ENCODE measurements at regions not wholly inside any gene's neighbourhood (a gene's known extent, or its start where the extent isn't known, plus 50 kb on each side); places are given as distances from the start of the nearest gene placed in this dataset.
A peak's percentile ranks its signal among the peaks of the same experiment; 100 is the strongest.

- ChIA-PET POLR2A (no interaction called here), CTCF (ENCODE audit: low intra/inter-chr PET ratio) (no interaction called here)
- H3K36me3 ChIP-seq (ENCODE audit: control insufficient read depth, insufficient read depth, low read length) = no peaks in the 10 kb centered on the region
- intact Hi-C loops (cut with micrococcal nuclease) = no loop called here
- H2AFZ ChIP-seq (ENCODE audit: low read depth, low read length) = no peak overlapping the region
- FAIRE-seq (no peak), ATAC-seq (no peak), DNase-seq (ENCODE audit: extremely low read depth in 1 of 4, low spot score in 3 of 4) (no peak)
- no peaks in the 10 kb centered on the region for H3K79me2 ChIP-seq (ENCODE audit: control insufficient read depth, insufficient read depth, low read length)
- no peaks in the 10 kb centered on the region for H3K9me1 ChIP-seq (ENCODE audit: control insufficient read depth, insufficient read depth, low read length)
- no peak overlapping the region for H3K27ac ChIP-seq (ENCODE audit: extremely low read depth, low read depth, low read length)
- no TSS peak for BruUV-seq (replicated peaks)
- in situ Hi-C loops (cut with MboI) = no loop called here
- no peak overlapping the region for H3K4me3 ChIP-seq
- TF ChIP-seq ZNF316 (IDR thresholded peaks at IDR 0.05) (peak; percentile 51; the same call in 1 of the 2 replicates), HOXB6 (CRISPR knock-in tag; IDR thresholded peaks at IDR 0.05; ENCODE audit: borderline replicate concordance) (no peak)
- H3K4me2 ChIP-seq (ENCODE audit: insufficient read depth, low read length) = no peak overlapping the region
- H3K4me1 ChIP-seq (replicated peaks in 1 of 2; ENCODE audit: control insufficient read depth in 2 of 2, insufficient read depth in 2 of 2, low read length in 2 of 2) = no peaks in the 10 kb centered on the region
- H3K27me3 ChIP-seq (ENCODE audit: control insufficient read depth in 2 of 2, insufficient read depth in 2 of 2, low read length in 2 of 2) = no peaks in the 10 kb centered on the region
- H3K9me3 ChIP-seq (replicated peaks; ENCODE audit: control insufficient read depth, insufficient read depth, low read depth, low read length) = no peaks in the 10 kb centered on the region
- H3K9ac ChIP-seq (ENCODE audit: insufficient read depth in 1 of 2, low read depth in 2 of 2, low read length in 2 of 2) = no peak overlapping the region
- WGBS (ENCODE audit: insufficient coverage, low coverage, missing lambda C conversion rate) = 4% methylated on average over 6 of the region's 6 CpGs
- no peaks in the 10 kb centered on the region for H4K20me1 ChIP-seq (replicated peaks; ENCODE audit: control insufficient read depth, insufficient read depth, low read length)
Measured at GRCh38 chr7:114821030-114821900, 100.6 kb upstream of the MDFIC start.

DNA sequence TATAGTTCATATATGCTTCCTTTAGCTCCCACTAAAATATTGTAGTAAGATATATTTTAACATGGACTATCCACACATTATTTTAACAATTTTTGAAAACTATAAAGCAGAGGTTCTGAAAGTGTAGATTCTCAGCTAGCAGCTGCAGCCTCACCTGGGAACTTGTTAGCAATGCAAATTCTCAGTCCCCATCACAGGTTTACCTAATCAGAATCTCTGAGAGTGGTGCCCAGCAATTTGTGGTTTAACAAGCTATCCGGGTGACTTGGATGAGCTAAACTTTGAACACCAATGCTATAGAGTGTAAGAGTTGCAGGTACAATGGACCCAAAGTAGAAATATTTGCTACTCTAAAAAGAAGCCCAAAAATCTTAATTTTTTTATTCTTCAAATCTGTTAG, 99.8 kb upstream of the MDFIC start:
- POLR2A ChIA-PET = no interaction called here
- Histone ChIP-seq H3K27me3 (ENCODE audit: control insufficient read depth in 2 of 2, insufficient read depth in 2 of 2, low read length in 2 of 2) (no peaks in the 10 kb centered on the region), H3K4me3 (no peak overlapping the region), H3K79me2 (ENCODE audit: control insufficient read depth, insufficient read depth, low read length) (no peaks in the 10 kb centered on the region), H3K4me1 (replicated peaks in 1 of 2; ENCODE audit: control insufficient read depth in 2 of 2, insufficient read depth in 2 of 2, low read length in 2 of 2) (no peaks in the 10 kb centered on the region), H3K9ac (ENCODE audit: insufficient read depth in 1 of 2, low read depth in 2 of 2, low read length in 2 of 2) (no peak overlapping the region), H3K9me1 (ENCODE audit: control insufficient read depth, insufficient read depth, low read length) (no peaks in the 10 kb centered on the region), H4K20me1 (replicated peaks; ENCODE audit: control insufficient read depth, insufficient read depth, low read length) (no peaks in the 10 kb centered on the region), H2AFZ (ENCODE audit: low read depth, low read length) (no peak overlapping the region), H3K9me3 (replicated peaks; ENCODE audit: control insufficient read depth, insufficient read depth, low read depth, low read length) (no peaks in the 10 kb centered on the region), H3K4me2 (ENCODE audit: insufficient read depth, low read length) (no peak overlapping the region), H3K27ac (ENCODE audit: extremely low read depth, low read depth, low read length) (no peak overlapping the region), H3K36me3 (ENCODE audit: control insufficient read depth, insufficient read depth, low read length) (no peaks in the 10 kb centered on the region)
- CTCF ChIA-PET (ENCODE audit: low intra/inter-chr PET ratio) = no interaction called here
- intact Hi-C loops (cut with micrococcal nuclease) (no loop called here), in situ Hi-C loops (cut with MboI) (no loop called here)
- ATAC-seq (no peak), DNase-seq (ENCODE audit: extremely low read depth in 1 of 4, low spot score in 3 of 4) (no peak), FAIRE-seq (no peak)
- BruUV-seq (replicated peaks) = no TSS peak
- 0% methylated on average over 1 of the region's 1 CpG for WGBS (ENCODE audit: insufficient coverage, low coverage, missing lambda C conversion rate)
- TF ChIP-seq SP1 (CRISPR knock-in tag; IDR thresholded peaks at IDR 0.05) (no peak), ZNF431 (CRISPR knock-in tag; IDR thresholded peaks at IDR 0.05) (no peak), MEF2A (IDR thresholded peaks at IDR 0.05; ENCODE audit: control insufficient read depth, low read depth, low read length) (no peak), SAFB (IDR thresholded peaks at IDR 0.05; ENCODE audit: borderline replicate concordance, low read depth, low read length) (no peak), ZNF445 (CRISPR knock-in tag; IDR thresholded peaks at IDR 0.05; ENCODE audit: low read depth) (no peak), PCBP1 (IDR thresholded peaks at IDR 0.05; ENCODE audit: low read depth, low read length, poor library complexity, severe bottlenecking) (no peak), HMGN3 (IDR thresholded peaks at IDR 0.05; ENCODE audit: borderline replicate concordance, extremely low read depth, insufficient read length, low read depth, low read length) (no peak), NR2F6 (CRISPR knock-in tag; IDR thresholded peaks at IDR 0.05) (no peak)
- TF ChIP-seq, protein P1, sequence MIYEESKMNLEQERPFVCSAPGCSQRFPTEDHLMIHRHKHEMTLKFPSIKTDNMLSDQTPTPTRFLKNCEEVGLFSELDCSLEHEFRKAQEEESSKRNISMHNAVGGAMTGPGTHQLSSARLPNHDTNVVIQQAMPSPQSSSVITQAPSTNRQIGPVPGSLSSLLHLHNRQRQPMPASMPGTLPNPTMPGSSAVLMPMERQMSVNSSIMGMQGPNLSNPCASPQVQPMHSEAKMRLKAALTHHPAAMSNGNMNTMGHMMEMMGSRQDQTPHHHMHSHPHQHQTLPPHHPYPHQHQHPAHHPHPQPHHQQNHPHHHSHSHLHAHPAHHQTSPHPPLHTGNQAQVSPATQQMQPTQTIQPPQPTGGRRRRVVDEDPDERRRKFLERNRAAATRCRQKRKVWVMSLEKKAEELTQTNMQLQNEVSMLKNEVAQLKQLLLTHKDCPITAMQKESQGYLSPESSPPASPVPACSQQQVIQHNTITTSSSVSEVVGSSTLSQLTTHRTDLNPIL (CRISPR knock-in tag; IDR thresholded peaks at IDR 0.05) = no peak
- TF ChIP-seq, protein P2, sequence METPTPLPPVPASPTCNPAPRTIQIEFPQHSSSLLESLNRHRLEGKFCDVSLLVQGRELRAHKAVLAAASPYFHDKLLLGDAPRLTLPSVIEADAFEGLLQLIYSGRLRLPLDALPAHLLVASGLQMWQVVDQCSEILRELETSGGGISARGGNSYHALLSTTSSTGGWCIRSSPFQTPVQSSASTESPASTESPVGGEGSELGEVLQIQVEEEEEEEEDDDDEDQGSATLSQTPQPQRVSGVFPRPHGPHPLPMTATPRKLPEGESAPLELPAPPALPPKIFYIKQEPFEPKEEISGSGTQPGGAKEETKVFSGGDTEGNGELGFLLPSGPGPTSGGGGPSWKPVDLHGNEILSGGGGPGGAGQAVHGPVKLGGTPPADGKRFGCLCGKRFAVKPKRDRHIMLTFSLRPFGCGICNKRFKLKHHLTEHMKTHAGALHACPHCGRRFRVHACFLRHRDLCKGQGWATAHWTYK (CRISPR knock-in tag; IDR thresholded peaks at IDR 0.05) = no peak
